Activated CD4-positive, alpha-beta T cell treated with anti-CD3 and anti-CD28 coated beads, Interleukin-2, Interleukin-4, amounts not matched to agents 100 ng/mL and 50 ng/mL, durations not matched to agents 16 hours and 8 hours (primary cell): ENCODE measurements at regions not wholly inside any gene's neighbourhood (a gene's known extent, or its start where the extent isn't known, plus 50 kb on each side); places are given as distances from the start of the nearest gene placed in this dataset.

Experiments used
- DNase-seq: peaks from one replicate; pipeline ENCODE4 v3.0.0-alpha.2; 2020; ENCODE audit warnings: low spot score

GRCh38 chr4:125808570-125808969 lies 493.8 kb downstream of the FAT4 start:
- no peak for DNase-seq

GRCh38 chr4:125811892-125812291 lies 497.1 kb downstream of the FAT4 start:
- DNase-seq: no peak

GRCh38 chr4:125826801-125827695 lies 512.3 kb downstream of the FAT4 start:
- no peak for DNase-seq

GRCh38 chr4:125827696-125828052 lies 512.9 kb downstream of the FAT4 start:
- no peak for DNase-seq

- DNase-seq: no peak
These were observed 513.6 kb downstream of the FAT4 start for GRCh38 chr4:125828346-125828745.

GRCh38 chr4:125832161-125832560 lies 517.4 kb downstream of the FAT4 start:
- DNase-seq: no peak

- DNase-seq: no peak
These were observed 521.9 kb downstream of the FAT4 start for GRCh38 chr4:125836597-125837195.

GRCh38 chr4:125837493-125838201 lies 522.9 kb downstream of the FAT4 start:
- DNase-seq: no peak

GRCh38 chr4:125838202-125838601 lies 523.4 kb downstream of the FAT4 start:
- DNase-seq: no peak

- no peak for DNase-seq
These were observed 524.2 kb downstream of the FAT4 start for GRCh38 chr4:125838924-125839323.

- DNase-seq: no peak
These were observed 529.2 kb downstream of the FAT4 start for GRCh38 chr4:125843947-125844346.

- DNase-seq: no peak
These were observed 532.8 kb downstream of the FAT4 start for GRCh38 chr4:125847518-125847917.

GRCh38 chr4:125849869-125850268 lies 535.1 kb downstream of the FAT4 start:
- DNase-seq: no peak

- DNase-seq: no peak
These were observed 577.0 kb downstream of the FAT4 start for GRCh38 chr4:125891597-125892258.

- DNase-seq: no peak
These were observed 590.0 kb downstream of the FAT4 start for GRCh38 chr4:125904802-125905201.

- no peak for DNase-seq
These were observed 596.3 kb downstream of the FAT4 start for GRCh38 chr4:125911058-125911457.

- no peak for DNase-seq
These were observed 596.7 kb downstream of the FAT4 start for GRCh38 chr4:125911481-125911880.

- no peak for DNase-seq
These were observed 602.8 kb downstream of the FAT4 start for GRCh38 chr4:125917559-125917958.

GRCh38 chr4:125928652-125929051 lies 613.9 kb downstream of the FAT4 start:
- no peak for DNase-seq

GRCh38 chr4:125938541-125938940 lies 623.8 kb downstream of the FAT4 start:
- no peak for DNase-seq

GRCh38 chr4:125940426-125940825 lies 625.7 kb downstream of the FAT4 start:
- no peak for DNase-seq

GRCh38 chr4:125944966-125945365 lies 630.2 kb downstream of the FAT4 start:
- no peak for DNase-seq
